ENCODE measurements at regions not wholly inside any gene's neighbourhood (a gene's known extent, or its start where the extent isn't known, plus 50 kb on each side); places are given as distances from the start of the nearest gene placed in this dataset.

GRCh38 chr7:67619175-67619574 is 622.5 kb downstream of the TYW1 start:
- no peak overlapping the region for H3K4me3 ChIP-seq
- no peak for FAIRE-seq
- TF ChIP-seq CTCF (IDR thresholded peaks at IDR 0.05): no peak
- no peak overlapping the region for H3K27ac ChIP-seq
- DNase-seq: no peak
- H3K27me3 ChIP-seq: no peaks in the 10 kb centered on the region
- no peak for ATAC-seq
- WGBS, 2 donors: 14 to 21% methylated on average over 11 of the region's 11 CpGs
- no peaks in the 10 kb centered on the region for H3K36me3 ChIP-seq
- no peaks in the 10 kb centered on the region for H3K9me3 ChIP-seq
- intact Hi-C loops (cut with DNase I): no loop called here
- no peaks in the 10 kb centered on the region for H3K4me1 ChIP-seq

GRCh38 chr7:67620216-67620933 is 623.7 kb downstream of the TYW1 start:
- WGBS, 2 donors: 61 to 73% methylated on average over 12 of the region's 12 CpGs
- H3K4me1 ChIP-seq: no peaks in the 10 kb centered on the region
- no peak for TF ChIP-seq CTCF (IDR thresholded peaks at IDR 0.05)
- H3K4me3 ChIP-seq: no peak overlapping the region
- intact Hi-C loops (cut with DNase I): no loop called here
- H3K36me3 ChIP-seq: no peaks in the 10 kb centered on the region
- DNase-seq: no peak
- no peaks in the 10 kb centered on the region for H3K9me3 ChIP-seq
- no peaks in the 10 kb centered on the region for H3K27me3 ChIP-seq
- no peak overlapping the region for H3K27ac ChIP-seq
- no peak for FAIRE-seq
- no peak for ATAC-seq

GRCh38 chr7:67621704-67622103 is 625.1 kb downstream of the TYW1 start:
- Histone ChIP-seq H3K4me1 (no peaks in the 10 kb centered on the region), H3K9me3 (no peaks in the 10 kb centered on the region), H3K36me3 (no peaks in the 10 kb centered on the region), H3K27ac (no peak overlapping the region), H3K27me3 (no peaks in the 10 kb centered on the region), H3K4me3 (no peak overlapping the region)
- FAIRE-seq: no peak
- TF ChIP-seq CTCF (IDR thresholded peaks at IDR 0.05): no peak
- 36% methylated on average over 3 of the region's 3 CpGs for WGBS, 2 donors
- no peak for ATAC-seq
- intact Hi-C loops (cut with DNase I): no loop called here
- DNase-seq: no peak

GRCh38 chr7:67625257-67625737 is 628.7 kb downstream of the TYW1 start:
- Histone ChIP-seq H3K27me3 (no peaks in the 10 kb centered on the region), H3K27ac (no peak overlapping the region), H3K36me3 (no peaks in the 10 kb centered on the region), H3K4me1 (no peaks in the 10 kb centered on the region), H3K9me3 (no peaks in the 10 kb centered on the region), H3K4me3 (no peak overlapping the region)
- WGBS, 2 donors: 11 to 13% methylated on average over 15 of the region's 15 CpGs
- peak in 3 of 4 donors; percentile 89 to 92 (median 89) for ATAC-seq
- TF ChIP-seq CTCF (IDR thresholded peaks at IDR 0.05): peak; percentile 65 to 77 (median 74)
- intact Hi-C loops (cut with DNase I): no loop called here
- DNase-seq: peak; percentile 36 to 81 (median 68)
- no peak for FAIRE-seq

GRCh38 chr7:67631476-67631875 is 634.8 kb downstream of the TYW1 start:
- TF ChIP-seq CTCF (IDR thresholded peaks at IDR 0.05): no peak
- FAIRE-seq (no peak), ATAC-seq (peak in 1 of 4 donors; percentile 24), DNase-seq (peak in 1 of 6 donors; percentile 37)
- Histone ChIP-seq H3K27me3 (no peaks in the 10 kb centered on the region), H3K9me3 (no peaks in the 10 kb centered on the region), H3K27ac (no peak overlapping the region), H3K36me3 (no peaks in the 10 kb centered on the region), H3K4me1 (no peaks in the 10 kb centered on the region), H3K4me3 (no peak overlapping the region)
- intact Hi-C loops (cut with DNase I): no loop called here
- 19 to 21% methylated on average over 15 of the region's 15 CpGs for WGBS, 2 donors

All from pancreas (tissue), 10 donors.